ENCODE measurements at regions not wholly inside any gene's neighbourhood (a gene's known extent, or its start where the extent isn't known, plus 50 kb on each side); places are given as distances from the start of the nearest gene placed in this dataset.
"Not testable (repeated sequence)": the region's sequence is repeated elsewhere in the genome, so short reads cannot be mapped to it uniquely, and the experiment has no call there.

DNA sequence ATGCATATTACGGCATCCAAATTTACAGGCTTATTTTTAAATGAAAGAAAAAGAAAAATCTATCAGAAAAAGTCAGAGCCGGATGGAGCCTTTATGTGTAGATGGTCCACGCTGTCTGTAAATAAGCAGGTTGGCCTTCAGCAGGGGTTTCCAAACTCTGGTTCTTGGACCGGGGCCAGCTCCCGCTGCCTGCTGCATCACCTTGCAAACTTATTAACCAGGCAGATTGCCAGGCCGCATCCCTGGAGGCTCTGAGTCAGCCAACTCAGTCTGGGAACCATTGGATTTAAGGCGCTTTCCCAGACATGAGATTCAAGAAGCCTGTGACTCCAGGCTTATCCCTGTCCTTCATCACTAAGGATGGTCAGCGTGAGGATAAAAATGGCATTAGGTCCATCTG is 212.4 kb downstream of the OPA1 start:
- DNase-seq = peak; percentile 96 to 97

DNA sequence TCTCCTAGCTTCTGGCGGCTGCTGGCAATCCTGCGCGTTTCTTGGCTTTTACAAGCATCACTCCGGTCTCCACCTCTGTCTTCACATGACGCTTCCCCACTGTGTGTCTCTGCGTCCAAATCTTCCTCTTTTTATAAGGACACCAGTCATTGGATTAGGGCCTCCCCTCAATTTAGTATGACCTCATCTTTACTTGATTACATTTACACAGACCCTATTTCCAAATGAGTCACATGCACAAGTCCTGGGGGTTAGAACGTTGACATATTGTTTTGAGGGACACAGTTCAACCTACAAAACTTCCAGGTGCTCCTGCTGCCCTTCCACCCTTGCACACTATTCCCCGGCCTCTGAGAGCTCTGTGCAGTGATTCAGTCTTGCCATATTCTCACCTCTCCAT is 215.3 kb downstream of the OPA1 start:
- DNase-seq = no peak

DNA sequence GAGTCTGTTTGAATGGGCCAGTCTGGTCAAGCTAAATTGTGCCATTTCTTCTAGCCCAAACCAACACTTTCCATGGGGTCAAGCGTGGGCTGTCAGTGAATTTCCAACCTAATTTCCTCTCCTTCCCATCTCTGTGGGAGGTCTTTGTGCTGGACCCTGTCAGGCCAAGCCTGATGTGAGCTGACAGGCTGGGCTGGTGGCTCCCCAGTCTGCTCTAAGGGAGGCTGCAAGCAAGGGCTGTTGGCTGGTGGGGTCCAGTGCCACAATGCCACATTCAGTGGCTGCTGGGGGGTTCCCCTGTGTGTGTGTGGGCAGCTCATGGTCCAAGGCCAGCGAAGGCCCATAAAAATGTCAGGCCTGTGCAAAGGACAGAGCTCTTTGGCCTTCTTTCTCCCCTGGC is 216.1 kb downstream of the OPA1 start:
- DNase-seq = no peak

DNA sequence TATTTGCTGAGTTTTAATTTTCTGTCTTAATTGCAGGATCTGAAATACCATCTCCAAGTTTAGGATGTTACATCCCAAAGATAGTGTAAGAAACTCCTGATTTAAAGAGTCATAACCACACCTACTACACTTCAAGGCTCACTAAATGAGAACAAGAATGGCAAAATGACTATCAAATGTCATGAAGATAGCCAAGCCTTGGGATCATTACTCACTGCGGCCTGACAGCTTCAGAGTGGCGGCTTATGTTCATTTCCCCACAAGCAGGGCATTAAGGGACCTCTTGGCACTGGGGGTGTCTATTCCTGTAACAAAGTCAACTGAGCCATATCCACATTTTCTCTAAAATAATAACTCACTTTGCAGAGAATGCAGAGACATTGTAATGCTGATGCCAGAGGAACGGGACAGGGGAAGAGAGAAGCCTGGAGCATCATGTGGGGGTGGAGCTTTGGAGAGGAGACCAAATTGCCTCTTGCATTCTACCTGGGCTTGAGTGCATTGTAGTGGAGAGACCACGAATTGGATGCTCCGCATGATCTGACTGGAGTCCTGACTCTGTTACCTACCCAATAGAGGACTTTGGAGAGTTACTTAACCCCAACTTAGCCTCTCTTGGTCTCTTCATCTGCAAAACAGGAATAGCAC is 219.2 kb downstream of the OPA1 start:
- DNase-seq = no peak

DNA sequence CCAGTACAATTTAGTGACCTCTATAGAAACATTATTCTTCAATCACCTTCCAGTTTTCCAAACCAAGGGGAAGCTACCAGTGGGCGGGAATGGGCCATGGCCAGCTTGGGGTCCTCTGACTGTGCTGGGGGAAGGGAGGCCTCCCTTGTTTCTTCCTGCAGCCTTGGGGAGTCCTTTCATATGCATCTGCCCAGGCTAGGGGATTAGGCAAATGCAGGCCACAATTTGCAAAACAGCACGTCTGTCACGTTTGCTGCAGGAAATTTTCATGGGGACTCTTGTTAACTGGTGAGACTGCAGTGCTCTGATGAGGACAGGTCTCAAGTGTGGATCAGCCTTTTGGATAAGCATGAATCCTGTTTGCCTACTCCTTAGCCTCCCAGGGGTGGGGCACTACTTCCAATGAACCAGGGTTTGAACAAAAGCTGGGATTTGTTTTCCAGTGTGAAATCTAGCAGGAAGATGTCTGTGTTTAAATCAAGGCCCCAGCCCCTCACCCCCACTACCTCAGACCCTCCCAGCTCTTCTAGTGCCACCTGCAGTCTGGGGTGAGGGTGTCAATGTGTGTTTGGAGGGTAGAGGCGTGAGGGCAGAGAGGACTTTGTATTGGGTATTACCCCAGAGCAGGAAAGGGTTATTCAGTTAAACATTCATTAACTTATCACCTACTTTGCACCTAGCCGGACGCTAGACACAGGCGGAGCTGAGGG is 219.9 kb downstream of the OPA1 start:
- DNase-seq = no peak

DNA sequence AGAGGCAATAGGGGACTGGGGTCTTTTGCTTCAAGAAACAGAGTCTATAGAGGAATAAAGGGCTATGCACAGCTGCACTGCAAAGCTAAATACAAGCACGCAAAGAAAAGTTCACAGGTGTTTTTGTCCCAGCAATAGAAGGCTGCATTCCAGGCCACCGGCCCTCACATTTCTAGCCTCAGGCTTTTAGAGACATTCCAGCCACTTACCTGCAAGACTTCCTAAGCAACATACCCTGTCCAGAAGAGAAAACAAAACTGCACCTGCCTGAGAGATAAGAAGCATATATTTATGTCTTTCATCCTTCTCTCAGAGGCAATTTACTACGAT is 220.5 kb downstream of the OPA1 start:
- no peak for DNase-seq

DNA sequence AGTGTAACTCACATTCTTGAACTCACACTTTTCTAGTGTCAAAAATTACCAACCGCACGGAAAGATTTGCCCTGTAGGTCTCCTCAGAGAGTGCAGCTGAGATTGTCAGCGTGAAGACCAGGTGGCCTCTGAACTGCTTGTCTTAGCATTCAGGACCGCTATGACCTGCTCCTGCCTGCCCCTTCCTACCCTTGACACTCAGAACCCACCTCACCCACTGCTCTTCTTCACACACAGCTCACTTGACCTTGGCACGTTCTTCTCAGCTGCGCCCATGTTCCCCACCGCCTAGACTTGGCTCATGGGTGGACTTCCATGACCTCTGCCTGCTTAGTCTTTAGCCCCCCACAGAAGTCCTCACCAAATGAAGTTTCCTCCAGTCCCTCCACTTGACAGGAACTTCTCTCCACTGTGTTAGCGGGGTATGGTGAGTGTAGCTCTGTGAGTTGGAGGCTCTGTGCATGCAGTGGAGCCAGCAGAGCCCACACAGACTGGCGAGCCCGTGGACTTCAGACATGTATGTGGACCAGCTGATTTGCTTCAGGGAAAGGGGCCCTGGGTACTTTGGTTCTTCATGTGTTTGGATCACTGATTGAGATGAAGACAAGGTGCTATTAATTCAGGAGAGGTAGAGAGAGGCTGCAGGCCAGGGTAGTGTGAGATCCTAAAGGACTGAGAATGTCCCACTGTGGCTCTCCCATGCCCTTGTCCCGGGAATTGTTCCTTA is 221.3 kb downstream of the OPA1 start:
- DNase-seq = no peak

DNA sequence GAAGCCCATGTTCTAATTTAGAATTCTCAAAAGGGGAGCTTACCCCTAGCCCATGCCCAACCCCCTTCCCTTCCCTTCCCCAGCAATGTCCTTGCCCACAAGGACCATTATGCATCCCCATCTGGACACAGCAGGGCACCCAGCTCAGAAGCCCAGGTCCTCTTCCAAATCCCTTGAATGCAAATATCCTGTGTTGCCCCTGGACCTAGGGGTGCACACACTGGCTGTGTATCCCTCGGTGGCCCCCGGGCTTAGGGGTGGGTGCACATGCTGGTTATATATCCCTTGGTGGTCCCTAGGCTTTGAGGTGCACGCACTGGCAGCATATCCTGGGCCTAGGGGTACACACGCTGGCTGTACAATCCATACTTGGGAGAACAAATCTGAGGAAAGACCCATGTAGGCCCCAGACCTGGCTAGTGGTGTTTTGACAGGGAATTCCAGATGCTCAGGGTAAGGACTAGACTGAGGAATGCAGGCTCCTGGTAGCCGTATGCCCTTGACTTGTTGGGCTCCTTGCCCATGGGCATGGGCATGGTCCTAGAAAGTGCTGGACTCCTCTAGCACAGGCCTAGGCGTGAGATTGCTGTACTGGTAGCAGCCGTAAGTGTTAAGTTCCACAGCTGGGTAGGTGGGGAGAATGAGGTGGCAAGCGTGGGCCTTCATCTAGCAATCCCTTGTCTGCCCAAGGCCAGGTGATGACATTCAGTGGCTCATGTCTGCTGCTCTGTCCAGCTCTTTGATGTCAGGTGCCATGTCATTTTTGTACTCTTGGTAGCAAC is 222.4 kb downstream of the OPA1 start:
- no peak for DNase-seq

DNA sequence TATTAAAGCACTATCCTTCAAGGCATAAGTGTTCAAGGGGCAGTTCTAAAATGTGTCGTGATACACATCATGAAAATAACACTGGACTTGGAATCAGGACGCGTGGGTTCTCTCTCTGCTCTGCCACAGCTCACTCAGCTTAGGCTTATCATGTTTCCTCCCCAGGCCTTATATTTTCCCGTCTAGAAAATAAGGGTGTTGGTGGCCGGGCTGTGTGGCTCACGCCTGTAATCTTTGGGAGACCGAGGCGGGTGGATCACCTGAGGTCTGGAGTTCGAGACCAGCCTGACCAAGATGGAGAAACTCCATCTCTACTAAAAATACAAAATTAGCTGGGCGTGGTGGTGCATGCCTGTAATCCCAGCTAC is 223.0 kb downstream of the OPA1 start:
- DNase-seq = no peak

DNA sequence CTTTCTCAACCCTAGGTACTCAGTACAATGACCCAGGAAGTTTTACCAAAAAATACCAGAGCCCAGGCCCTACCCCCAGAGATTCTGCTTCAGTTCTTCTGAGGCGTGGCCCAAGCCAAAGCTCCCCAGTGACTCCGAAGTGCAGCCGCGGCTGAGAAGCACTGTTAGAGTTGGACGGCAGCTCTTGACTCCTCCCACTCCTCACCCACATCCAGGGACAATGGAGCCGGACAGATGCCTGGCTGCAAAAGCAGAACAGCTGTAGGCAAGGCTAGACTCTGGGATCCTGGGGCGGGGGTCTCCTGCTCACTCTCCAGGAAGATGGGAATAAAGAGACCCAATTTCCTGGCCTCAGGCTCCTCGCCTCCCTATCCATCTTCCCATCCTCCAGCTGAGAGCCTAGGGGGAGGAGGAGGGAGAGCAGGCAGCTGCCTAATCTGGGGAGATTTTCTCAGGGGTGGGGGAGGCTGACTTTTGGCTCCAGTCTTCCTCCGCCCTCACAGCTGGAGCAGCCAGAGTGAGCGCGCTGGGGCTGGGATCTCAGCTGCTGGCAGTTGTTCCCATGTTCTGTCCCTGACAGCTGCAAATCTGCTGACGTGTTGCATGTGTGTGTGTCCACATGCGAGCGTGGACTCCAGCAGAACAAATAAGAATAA is 223.8 kb downstream of the OPA1 start:
- peak; percentile 78 to 88 for DNase-seq

DNA sequence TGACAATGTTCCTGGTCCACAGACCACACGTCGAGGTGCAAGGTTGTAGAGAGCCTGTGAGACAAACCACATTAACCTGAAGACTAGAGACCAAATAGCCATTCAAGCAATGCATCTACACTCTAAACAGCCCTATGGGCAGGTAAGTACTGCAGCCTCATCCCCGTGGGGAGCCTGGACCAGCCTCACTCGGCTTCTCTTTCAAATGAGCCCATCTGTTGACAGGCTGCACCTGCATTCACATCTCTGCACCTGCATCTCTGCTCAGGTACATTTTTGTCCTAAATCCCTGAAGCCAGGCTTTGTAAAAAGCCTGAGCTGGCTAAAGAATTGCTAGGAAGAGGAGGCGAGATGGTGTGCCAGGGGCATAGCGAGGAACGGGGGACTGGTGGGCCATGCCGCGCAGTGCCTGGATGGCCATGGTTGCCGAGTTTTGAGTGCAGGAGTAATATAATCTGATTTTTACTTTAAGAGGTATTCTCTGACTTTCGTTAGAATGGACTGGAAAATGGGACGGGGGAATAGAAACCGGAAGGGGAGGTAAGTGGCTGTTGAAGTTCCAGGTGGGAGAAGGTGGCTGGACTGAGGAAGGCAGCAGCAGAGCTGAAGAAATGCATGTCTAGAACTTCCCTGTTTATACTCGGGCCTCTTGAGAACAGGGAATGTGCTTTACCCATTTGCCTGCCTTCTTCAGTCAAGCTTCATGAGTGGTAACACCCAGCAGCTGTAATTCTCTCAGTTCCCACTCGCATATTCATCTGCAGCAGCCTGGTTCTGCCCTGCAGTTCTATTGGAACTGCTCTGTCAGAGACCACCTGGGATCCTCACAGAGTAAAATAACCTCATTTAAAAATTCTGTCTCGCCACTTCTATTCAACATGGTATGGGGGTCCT is 226.4 kb downstream of the OPA1 start:
- DNase-seq = peak in 1 of 2 experiments; percentile 31

DNA sequence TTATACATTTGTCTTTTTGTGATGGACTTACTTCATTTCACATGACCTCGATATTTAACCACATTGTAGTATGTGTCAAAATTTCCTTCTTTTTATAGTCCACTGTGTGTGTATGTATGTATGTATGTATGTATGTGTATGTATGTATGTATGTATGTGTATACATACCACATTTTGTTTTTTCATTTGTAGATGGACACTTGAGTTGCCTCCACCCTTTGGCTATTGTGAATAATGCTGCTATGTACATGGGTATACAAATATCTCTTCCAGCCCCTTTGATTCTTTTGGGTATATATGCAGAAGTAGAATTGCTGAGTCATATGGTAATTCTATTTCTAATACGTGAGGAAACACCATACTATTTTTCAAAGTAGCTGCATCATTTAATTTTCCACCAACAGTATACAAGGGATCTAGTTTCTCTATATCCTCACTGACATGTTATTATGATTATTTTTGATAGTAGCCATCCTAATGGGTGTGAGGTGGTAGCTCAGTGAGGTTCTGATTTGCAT is 228.2 kb downstream of the OPA1 start:
- no peak for DNase-seq

DNA sequence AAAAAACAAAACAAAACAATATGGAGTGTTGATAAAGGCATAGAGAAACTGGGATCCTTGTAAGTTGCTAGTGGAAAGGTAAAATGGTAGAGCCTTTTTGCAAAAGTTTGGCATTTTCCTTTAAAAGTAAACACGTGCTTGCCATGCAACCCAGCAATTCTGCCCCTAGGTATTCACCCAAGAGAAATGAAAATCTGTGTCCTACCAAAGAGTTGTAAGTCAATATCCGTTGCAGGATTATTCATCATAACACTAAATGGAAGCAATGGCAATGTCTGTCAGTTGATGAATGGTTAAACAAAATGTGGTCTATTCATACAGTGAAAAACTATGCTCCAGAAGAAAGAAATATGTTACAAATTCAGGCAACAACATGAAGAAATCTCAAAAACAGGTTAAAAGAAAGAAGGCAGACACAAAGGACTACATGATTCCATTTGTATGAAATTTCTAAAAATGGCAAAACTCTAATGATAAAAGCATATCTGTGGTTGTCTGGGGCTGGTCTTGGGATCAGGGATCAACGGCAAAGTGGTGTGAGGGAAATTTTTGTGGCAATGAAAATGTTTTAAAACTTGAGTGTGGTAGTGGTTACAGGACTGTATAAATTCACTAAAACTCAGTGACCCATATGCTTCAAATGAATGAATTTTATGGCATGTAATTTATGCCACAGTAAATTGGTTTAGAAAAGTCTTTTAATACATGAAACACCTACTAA is 229.6 kb downstream of the OPA1 start:
- no peak for DNase-seq

DNA sequence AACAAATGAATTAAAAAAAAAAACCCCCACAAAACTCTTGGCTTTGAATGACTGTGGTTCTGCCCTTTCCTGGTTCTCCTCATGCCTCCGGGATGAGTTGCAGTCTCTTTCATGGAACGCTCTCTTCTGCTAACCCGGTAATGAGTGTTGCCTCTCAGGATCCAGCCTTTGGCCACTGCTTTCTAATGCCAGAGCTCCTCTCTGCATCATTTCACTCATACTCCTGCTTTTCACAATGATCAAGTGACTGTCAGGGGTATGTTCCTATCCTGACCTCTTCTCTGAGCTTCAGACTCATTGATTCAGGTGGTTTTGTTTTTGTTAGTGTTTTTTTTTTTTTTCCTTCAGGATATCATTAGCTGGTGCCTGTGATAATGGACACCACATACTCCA is 230.2 kb downstream of the OPA1 start:
- not testable (repeated sequence) for DNase-seq

DNA sequence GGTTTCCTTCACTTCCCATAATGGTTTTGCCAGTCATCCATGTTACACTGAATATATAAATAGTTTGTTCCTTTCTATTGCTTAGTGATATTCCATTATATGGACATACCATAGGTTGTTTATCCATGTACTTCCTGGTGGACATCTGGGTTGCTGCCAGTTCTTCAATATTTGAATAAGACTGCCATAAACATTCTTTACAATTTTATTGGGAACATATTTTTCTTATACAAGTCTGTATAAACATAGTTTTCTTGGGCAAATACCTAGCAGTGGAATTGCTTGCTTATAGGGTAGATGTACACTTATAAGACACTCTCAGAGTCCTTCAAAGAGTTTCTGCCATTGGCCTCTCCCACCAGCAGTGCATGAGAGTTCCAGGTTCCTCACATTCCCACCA is 231.4 kb downstream of the OPA1 start:
- no peak for DNase-seq

DNA sequence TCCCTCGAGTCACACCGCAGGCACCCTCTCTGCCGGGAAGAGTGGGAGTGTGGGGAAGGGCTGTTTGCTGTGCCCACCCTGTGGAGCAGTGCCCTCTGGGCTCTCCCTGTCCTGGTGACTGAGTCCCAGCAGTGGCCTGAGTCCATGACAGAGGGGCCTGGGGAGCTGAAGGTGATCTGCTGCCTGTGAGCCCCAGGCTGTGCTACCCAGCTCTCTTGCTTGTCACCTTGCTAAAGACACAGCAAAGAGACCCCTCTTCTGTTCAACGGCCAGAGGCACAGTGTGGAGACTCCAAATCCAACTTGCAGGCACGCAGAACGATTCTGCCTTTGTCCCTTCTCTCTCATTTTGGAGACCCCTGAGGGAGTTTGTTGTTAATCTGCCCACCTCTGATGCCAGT is 232.6 kb downstream of the OPA1 start:
- no peak for DNase-seq

DNA sequence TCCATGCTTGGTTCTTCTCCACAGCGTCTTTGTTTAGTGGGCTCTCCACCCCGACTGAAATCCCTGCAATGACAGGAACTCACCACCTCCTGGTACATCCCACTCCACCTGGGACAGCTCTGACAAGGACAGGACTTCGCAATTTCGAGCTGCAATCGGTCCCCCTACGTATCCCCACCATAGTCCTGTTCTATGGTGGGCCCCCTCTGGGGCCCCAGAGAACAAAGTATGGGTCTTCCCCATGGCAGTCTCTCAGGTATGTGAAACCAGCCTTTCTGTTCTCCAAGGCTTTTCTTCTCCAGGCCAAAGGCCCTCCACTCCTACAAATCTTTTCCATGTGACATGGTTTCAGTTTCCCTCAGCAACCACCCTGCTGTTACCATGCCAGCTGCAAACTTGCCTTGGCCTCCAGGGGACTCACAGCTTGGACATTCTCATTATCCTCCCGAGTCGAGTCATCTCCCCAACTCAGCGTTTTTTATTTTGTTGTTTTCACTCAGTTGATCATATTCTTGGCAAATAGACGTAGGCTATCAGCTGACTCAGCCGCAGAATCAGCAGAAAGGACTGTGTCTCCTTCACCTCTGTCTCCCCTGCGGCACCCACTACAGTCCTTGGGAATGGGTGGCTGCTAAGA is 233.3 kb downstream of the OPA1 start:
- DNase-seq = no peak

DNA sequence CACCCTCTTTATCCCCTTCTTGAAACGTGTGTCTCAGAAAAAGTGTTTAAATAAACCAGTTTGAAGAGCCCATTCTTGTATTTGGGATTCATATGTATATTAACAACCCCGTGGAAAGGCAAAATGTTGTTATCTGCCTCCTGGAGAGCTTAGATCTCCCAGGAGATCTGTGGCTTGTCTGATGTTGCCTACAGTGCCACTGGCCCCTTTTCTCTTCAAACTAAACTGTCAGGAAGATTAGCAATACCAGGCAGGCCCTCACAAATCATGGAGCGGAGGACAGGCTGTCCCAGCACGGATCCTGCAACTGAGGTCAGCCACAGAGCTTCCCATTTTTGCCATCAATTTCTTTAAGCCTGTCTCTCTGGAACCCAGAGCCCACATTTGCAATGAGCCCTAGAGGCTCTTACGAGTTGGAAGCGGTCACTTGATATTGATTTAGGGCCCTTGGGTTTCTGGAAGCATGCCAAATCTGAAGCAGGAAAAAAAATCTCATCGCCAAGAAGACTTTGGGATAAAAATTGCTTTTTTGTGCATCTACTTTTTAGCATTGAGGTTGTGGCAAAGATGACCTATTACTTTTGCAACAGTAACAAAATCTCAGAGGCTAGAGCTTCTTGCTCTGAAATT is 234.1 kb downstream of the OPA1 start:
- no peak for DNase-seq

DNA sequence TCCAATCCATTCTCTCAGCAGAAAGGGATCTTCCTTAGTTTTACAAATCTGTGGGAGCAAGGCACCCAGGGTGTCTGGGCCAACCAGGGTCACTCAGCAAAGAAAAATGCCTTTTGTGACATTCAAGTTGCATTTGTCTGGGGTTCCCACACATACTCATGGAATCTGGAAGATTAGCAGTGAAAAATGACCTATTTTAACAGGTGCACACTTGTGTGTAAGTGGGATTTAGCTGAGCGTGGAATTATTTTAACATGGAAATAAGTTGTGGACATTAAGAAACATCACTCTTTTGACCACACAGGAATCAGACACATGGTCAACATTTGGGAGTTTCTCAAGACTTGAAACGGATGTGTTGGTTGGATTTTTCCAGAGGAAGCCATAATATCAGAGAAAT is 234.9 kb downstream of the OPA1 start:
- no peak for DNase-seq

DNA sequence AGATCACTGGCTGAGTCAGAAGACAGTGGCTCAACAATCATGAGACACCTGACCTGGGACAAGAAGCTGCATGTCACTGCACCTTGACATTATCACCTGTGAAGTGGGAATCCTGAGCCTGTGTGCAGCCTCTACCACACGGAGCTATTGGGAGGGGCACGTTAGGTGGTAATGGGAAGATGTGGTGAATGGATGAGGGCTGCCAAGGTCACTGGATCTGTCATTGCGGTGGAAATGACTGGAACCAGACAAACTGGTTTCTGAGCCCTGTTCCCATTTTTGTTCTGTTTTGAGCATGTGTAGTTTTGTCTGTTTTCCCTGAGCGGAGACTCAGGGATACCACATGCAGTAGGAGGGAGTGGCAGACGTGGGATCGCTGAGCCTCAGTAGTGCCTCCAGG is 235.5 kb downstream of the OPA1 start:
- DNase-seq = no peak
